Transverse colon (tissue), 4 donors: ENCODE measurements at regions not wholly inside any gene's neighbourhood (a gene's known extent, or its start where the extent isn't known, plus 50 kb on each side); places are given as distances from the start of the nearest gene placed in this dataset.

ENCODE experiments used
- DNase-seq: peaks from one replicate; pipeline ENCODE4 v3.0.0-alpha.2; 2019
- H3K27ac ChIP-seq, 4 donors: fragments of 200-600 bp; sonication (generic); 2 replicates each; pipeline ENCODE4 v1.5.1; 2016 to 2018; ENCODE audit warnings: inconsistent platforms in 4 of 4
- H3K27me3 ChIP-seq: fragments of 200-600 bp; sonication (generic); 2 replicates; pipeline ENCODE4 v1.5.1; 2017; ENCODE audit warnings: inconsistent platforms
- H3K36me3 ChIP-seq, 4 donors: fragments of 200-600 bp; sonication (generic); 2 replicates each; pipeline ENCODE4 v1.5.1; 2017 to 2019; ENCODE audit warnings: inconsistent platforms in 4 of 4
- H3K4me1 ChIP-seq, 4 donors: fragments of 200-600 bp; sonication (generic); 2 replicates each; pipeline ENCODE4 v1.5.1; 2017 to 2020; ENCODE audit warnings: inconsistent platforms in 4 of 4
- H3K4me3 ChIP-seq, 4 donors: fragments of 200-600 bp; sonication (generic); 1 replicate in 1 of 4; 2 replicates in 3 of 4; pipeline versions ENCODE4 v1.5.1 to v1.6.1; 2017 to 2019; ENCODE audit warnings: inconsistent platforms in 4 of 4
- H3K9me3 ChIP-seq, 2 donors: fragments of 200-600 bp; sonication (generic); 2 replicates each; pipeline ENCODE4 v1.5.1; 2017 to 2019; ENCODE audit warnings: inconsistent platforms in 2 of 2
- EP300 ChIP-seq: sonication (generic); formaldehyde crosslinking; IDR thresholded peaks from one replicate; pipeline ENCODE4 v1.6.1; 2017; ENCODE audit warnings: antibody characterized with exemption, low read depth
- POLR2A ChIP-seq: fragments of 450-650 bp; IDR thresholded peaks from one replicate; pipeline ENCODE4 v1.6.1; 2016; ENCODE audit warnings: antibody characterized with exemption, mild to moderate bottlenecking, moderate library complexity
- POLR2AphosphoS5 ChIP-seq, 3 donors: sonication (generic); formaldehyde crosslinking; IDR thresholded peaks; one replicate each; pipeline ENCODE4 v1.6.1; 2016; ENCODE audit warnings: antibody characterized with exemption in 3 of 3
- WGBS, 2 donors: methylation state at CpG; one replicate each; pipeline ENCODE4 v1.1.5; 2018; ENCODE audit warnings: low coverage in 1 of 2; 5-methylcytosine and 5-hydroxymethylcytosine counted together
- in situ Hi-C, 4 donors: fragments of 200-750 bp; cut with MboI; loops; one replicate each; pipeline versions ENCODE4 v1.15.0 to v1.15.1; 2017; ENCODE audit warnings: low sequenced_read_pairs in 3 of 4, low pct_ligation_motif_present in 1 of 4, low pct_unique_long_range_greater_than_20kb in 1 of 4
- intact Hi-C: fragments of 100-400 bp; cut with DNase I; formaldehyde crosslinking; loops from one replicate; pipeline ENCODE4 v1.15.1; 2023; ENCODE audit warnings: low total_unique reads
- TF ChIP-seq, protein P1 (sequence below), 5 experiments: fragments of 200-600 bp in 3 of 5; fragments of 450-650 bp in 2 of 5; sonication (generic) in 3 of 5; IDR thresholded peaks; 1 replicate in 2 of 5; 2 replicates in 3 of 5; pipeline ENCODE4 v1.5.1; 2016 to 2017; ENCODE audit warnings: antibody characterized with exemption in 5 of 5, inconsistent platforms in 3 of 5, mild to moderate bottlenecking in 2 of 5, moderate library complexity in 1 of 5

DNA sequence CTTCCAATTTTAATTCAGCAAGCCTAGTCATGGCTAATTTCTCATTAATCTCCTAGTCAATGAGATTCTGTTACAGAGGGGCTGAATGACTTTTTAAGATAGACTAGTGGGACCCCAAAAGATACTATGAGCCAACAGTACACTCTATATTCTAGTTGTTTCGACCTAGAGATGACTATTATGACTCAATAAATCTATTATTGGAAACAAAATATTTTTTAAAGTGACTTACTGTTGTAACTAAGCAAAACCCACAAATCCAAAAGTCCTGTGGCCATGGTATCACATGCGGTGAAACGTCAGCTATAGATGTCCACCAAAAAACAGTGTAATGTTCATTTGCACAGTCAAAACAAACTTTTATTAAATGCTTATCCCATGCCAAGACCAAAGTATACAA lies 95.3 kb upstream of the ADO start:
- Histone ChIP-seq H3K9me3 (no peaks in the 10 kb centered on the region), H3K4me1 (no peaks in the 10 kb centered on the region), H3K27me3 (no peaks in the 10 kb centered on the region), H3K4me3 (no peak overlapping the region), H3K27ac (no peak overlapping the region), H3K36me3 (no peaks in the 10 kb centered on the region)
- no peak for TF ChIP-seq EP300
- TF ChIP-seq POLR2AphosphoS5 (IDR thresholded peaks at IDR 0.05) = no peak
- TF ChIP-seq POLR2A = no peak
- TF ChIP-seq, protein P1, sequence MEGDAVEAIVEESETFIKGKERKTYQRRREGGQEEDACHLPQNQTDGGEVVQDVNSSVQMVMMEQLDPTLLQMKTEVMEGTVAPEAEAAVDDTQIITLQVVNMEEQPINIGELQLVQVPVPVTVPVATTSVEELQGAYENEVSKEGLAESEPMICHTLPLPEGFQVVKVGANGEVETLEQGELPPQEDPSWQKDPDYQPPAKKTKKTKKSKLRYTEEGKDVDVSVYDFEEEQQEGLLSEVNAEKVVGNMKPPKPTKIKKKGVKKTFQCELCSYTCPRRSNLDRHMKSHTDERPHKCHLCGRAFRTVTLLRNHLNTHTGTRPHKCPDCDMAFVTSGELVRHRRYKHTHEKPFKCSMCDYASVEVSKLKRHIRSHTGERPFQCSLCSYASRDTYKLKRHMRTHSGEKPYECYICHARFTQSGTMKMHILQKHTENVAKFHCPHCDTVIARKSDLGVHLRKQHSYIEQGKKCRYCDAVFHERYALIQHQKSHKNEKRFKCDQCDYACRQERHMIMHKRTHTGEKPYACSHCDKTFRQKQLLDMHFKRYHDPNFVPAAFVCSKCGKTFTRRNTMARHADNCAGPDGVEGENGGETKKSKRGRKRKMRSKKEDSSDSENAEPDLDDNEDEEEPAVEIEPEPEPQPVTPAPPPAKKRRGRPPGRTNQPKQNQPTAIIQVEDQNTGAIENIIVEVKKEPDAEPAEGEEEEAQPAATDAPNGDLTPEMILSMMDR (IDR thresholded peaks at IDR 0.05) = no peak
- 64 to 67% methylated on average over 3 of the region's 3 CpGs for WGBS, 2 donors
- intact Hi-C loops = no loop called here
- in situ Hi-C loops = no loop called here
- DNase-seq = no peak

DNA sequence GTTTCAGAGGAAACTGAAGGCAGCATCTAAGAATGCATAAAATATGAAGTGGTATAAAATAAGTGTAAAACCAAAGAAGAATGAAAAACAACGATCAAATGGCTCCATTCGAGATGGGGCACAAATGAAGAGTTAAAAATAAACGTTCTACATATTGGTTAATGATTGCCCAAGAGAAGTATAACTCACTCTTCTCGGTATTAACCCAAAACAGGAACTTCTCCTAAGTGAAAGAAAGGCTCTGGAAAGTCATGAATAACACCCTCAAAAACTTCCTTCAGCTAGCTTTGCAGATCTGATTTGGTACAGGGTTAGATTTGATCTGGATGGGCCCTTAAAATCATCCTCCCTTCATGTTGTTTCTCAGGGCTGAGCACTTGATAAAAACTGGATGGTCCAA lies 94.3 kb upstream of the ADO start:
- H3K27ac ChIP-seq = no peak overlapping the region
- TF ChIP-seq POLR2A = no peak
- no peak for TF ChIP-seq EP300
- no peak for TF ChIP-seq POLR2AphosphoS5 (IDR thresholded peaks at IDR 0.05)
- TF ChIP-seq, protein P1 (IDR thresholded peaks at IDR 0.05) = no peak
- H3K4me3 ChIP-seq = no peak overlapping the region
- no peaks in the 10 kb centered on the region for H3K36me3 ChIP-seq
- intact Hi-C loops (no loop called here), in situ Hi-C loops (no loop called here)
- DNase-seq = no peak
- H3K4me1 ChIP-seq = no peaks in the 10 kb centered on the region
- 35 to 37% methylated on average over 4 of the region's 4 CpGs for WGBS, 2 donors
- H3K9me3 ChIP-seq = no peaks in the 10 kb centered on the region
- H3K27me3 ChIP-seq = no peaks in the 10 kb centered on the region

DNA sequence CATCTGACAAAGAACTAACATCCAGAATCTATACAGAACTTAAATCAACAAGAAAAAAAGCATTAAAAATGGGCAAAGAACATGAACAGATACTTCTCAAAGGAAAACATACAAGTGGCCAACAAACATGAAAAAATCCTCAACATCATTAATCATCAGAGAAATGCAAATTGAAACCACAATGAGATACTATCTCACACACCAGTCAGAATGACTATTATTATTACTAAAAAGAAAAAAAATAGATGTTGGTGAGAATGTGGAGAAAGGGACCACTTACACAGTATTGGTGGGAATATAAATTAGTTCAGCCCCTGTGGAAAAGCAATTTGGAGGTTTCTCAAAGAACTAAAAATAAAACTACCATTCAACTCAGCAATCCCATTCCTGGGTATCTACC lies 89.1 kb upstream of the ADO start:
- H3K9me3 ChIP-seq = no peaks in the 10 kb centered on the region
- no peaks in the 10 kb centered on the region for H3K36me3 ChIP-seq
- no peak overlapping the region for H3K4me3 ChIP-seq
- no peaks in the 10 kb centered on the region for H3K4me1 ChIP-seq
- no peak for DNase-seq
- no peak overlapping the region for H3K27ac ChIP-seq
- H3K27me3 ChIP-seq = no peaks in the 10 kb centered on the region
- in situ Hi-C loops (no loop called here), intact Hi-C loops (no loop called here)
- TF ChIP-seq POLR2AphosphoS5 (IDR thresholded peaks at IDR 0.05) = no peak
- TF ChIP-seq, protein P1 (IDR thresholded peaks at IDR 0.05) = no peak
- TF ChIP-seq POLR2A = no peak
- no peak for TF ChIP-seq EP300

DNA sequence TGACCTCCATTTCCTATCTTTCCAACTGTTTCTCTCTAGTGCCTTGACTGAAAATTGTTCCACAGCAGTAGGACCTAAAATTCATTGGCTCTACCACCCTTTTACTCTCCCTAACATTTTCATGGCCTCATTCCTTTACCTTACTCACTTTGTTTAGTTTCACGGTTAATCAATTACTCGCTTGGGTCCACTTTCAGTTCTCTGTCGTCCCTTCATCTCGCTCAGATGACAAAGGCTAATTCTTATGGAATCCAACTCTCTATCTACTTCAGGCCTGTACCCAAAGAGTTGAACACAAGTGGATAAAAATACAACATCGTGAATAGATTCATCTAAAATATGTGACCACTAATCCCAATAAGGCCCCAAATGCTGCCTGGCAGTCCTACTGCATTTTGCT lies 85.9 kb upstream of the ADO start:
- no peak for TF ChIP-seq POLR2AphosphoS5 (IDR thresholded peaks at IDR 0.05)
- no peak for TF ChIP-seq POLR2A
- TF ChIP-seq EP300 = no peak
- TF ChIP-seq, protein P1 (IDR thresholded peaks at IDR 0.05) = no peak
- no peaks in the 10 kb centered on the region for H3K27me3 ChIP-seq
- no peak overlapping the region for H3K27ac ChIP-seq
- H3K4me3 ChIP-seq = no peak overlapping the region
- intact Hi-C loops = no loop called here
- H3K4me1 ChIP-seq = no peaks in the 10 kb centered on the region
- in situ Hi-C loops = no loop called here
- no peaks in the 10 kb centered on the region for H3K36me3 ChIP-seq
- WGBS, 2 donors = 72 to 78% methylated on average over 5 of the region's 5 CpGs
- no peaks in the 10 kb centered on the region for H3K9me3 ChIP-seq
- DNase-seq = no peak
